ENCODE measurements at regions not wholly inside any gene's neighbourhood (a gene's known extent, or its start where the extent isn't known, plus 50 kb on each side); places are given as distances from the start of the nearest gene placed in this dataset.

DNA sequence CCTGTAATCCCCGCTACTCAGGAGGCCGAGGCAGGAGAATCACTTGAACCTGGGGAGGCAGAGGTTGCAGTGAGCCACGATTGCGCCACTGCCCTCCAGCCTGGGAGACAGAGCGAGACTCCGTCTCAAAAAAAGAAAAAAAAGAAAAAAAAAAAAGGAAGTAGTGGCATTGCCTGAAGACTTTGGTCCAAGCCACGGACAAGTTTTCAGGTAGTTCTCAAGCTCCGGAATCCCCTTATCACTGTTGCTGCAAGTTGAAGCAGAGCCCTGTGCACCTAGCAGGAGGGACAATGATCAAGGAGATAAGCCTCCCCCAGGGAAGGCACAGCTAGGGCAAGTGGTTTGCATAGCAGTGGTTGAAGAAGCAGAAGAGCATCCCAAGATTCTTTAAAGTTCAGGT lies 97.6 kb downstream of the MEX3B start:
- H3K27ac ChIP-seq = no peak overlapping the region
- no peak for TF ChIP-seq ZFX (IDR thresholded peaks at IDR 0.05)
- TF ChIP-seq, protein P1, sequence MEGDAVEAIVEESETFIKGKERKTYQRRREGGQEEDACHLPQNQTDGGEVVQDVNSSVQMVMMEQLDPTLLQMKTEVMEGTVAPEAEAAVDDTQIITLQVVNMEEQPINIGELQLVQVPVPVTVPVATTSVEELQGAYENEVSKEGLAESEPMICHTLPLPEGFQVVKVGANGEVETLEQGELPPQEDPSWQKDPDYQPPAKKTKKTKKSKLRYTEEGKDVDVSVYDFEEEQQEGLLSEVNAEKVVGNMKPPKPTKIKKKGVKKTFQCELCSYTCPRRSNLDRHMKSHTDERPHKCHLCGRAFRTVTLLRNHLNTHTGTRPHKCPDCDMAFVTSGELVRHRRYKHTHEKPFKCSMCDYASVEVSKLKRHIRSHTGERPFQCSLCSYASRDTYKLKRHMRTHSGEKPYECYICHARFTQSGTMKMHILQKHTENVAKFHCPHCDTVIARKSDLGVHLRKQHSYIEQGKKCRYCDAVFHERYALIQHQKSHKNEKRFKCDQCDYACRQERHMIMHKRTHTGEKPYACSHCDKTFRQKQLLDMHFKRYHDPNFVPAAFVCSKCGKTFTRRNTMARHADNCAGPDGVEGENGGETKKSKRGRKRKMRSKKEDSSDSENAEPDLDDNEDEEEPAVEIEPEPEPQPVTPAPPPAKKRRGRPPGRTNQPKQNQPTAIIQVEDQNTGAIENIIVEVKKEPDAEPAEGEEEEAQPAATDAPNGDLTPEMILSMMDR (conservative IDR thresholded peaks at IDR 0.05) = no peak

DNA sequence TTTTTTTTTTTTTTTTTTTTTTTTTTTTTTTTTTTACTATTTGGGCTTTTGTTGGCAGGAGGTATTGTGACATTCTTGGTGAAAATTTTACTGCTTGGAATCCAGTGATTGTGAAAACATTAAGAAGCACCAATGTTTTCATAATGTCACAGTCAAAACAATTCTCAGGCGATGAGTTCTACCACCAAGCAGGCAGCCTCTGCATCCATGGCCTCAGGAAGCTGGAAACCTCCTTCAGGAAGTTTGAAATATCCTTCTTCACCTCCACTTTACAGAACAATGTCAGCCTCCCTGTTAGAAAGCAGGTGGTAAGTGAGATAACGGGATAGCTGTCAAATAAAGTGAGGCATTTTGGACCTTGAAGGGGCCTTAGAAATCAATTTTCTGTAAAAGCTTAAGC lies 98.3 kb downstream of the MEX3B start:
- TF ChIP-seq, protein P1 (conservative IDR thresholded peaks at IDR 0.05) = no peak
- no peak for TF ChIP-seq ZFX (IDR thresholded peaks at IDR 0.05)
- H3K27ac ChIP-seq = no peak overlapping the region

DNA sequence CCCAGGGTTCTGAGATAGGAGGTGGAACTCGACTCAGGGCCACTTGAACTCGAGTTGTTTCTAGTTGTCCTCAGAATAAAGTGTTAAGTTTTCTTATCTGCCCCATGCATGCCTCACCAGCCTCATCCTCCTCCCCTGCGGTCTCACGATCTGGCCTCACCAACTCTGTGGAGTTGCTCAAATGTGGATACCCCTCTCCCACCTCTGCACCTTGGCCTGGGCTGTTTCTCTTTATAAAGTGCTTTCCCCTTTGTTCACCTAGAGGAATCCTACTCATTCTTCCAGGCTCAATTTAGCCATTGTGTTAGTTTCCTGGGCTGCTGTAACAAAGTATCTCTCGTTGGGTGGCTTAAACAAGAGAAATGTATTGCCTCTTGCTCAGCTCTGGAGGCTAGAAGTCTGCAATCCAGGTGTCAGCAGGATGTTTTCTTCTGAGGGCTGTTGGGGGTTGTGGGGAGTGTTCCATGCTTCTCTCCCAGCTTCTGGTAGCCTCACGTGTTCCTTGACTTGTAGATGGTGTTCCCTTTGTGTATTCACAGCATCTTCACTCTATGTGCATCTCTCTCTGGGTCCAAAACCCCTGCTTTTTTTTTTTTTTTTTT lies 100.7 kb downstream of the MEX3B start:
- no peak overlapping the region for H3K27ac ChIP-seq
- no peak for TF ChIP-seq ZFX (IDR thresholded peaks at IDR 0.05)
- TF ChIP-seq, protein P1 (conservative IDR thresholded peaks at IDR 0.05) = no peak

DNA sequence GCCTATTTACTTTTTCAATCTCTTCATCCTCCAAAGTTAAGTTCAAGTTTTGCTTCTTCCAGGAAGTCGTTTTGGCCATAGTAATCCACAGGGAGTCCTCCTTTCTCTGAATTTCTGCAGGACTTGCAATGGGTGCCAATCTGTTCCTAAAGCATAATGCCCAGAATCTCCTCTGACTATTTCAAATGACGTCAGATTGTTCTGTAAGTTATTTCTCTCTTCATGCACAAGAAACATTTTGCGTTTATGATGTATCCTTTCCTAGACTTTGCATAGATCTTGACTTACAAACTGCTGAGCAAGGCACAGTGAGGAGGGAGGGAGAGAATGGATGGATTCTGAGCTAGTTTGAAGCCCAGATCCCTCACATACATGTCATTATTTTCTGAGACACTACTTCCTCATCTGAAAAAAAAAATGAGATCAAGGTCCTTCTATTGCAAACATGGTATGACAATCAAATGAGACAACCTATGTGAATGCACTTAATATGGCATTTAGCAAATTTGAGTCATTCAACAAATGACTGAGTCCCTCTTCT lies 103.1 kb downstream of the MEX3B start:
- TF ChIP-seq ZFX (IDR thresholded peaks at IDR 0.05) = no peak
- TF ChIP-seq, protein P1 (conservative IDR thresholded peaks at IDR 0.05) = no peak
- no peak overlapping the region for H3K27ac ChIP-seq

DNA sequence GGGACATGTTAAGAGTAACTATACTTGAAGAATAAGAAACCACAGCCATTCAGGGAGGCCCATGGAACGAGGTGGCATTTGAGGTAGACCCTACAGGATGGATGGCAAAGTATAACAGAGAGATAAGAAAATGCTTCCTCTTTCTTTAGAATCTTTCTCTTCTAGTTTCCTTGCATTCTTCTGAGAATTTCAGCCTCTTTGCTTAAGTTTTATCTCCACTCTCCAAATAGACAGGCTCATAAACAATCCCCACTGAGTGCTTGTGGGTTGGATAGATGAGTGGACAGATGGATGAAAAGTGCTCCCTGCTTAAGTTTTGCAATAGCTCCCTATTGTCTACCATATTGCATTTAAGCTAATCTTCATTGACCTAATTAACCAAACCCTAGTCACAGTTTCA lies 103.7 kb downstream of the MEX3B start:
- no peak for TF ChIP-seq ZFX (IDR thresholded peaks at IDR 0.05)
- TF ChIP-seq, protein P1 (conservative IDR thresholded peaks at IDR 0.05) = no peak
- H3K27ac ChIP-seq = no peak overlapping the region

DNA sequence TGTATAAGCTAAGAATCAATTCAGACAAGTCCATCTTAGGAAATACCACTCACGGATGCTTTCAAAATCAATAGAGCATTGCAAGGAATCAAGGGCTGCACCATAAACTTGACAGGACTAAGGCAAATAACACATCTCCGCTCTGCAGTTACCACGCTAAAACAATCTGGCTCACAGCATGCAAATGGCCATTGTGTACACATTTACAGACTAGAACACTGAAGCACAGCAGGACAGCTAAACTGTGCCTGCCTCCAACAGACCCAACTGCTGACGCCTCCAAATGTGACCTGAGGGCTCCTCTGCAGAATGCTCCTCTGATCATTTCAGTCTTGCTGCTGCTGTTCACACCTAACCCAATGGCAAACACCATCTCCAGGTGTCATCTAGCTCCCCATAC lies 104.3 kb downstream of the MEX3B start:
- H3K27ac ChIP-seq = no peak overlapping the region
- no peak for TF ChIP-seq ZFX (IDR thresholded peaks at IDR 0.05)
- TF ChIP-seq, protein P1 (conservative IDR thresholded peaks at IDR 0.05) = no peak

DNA sequence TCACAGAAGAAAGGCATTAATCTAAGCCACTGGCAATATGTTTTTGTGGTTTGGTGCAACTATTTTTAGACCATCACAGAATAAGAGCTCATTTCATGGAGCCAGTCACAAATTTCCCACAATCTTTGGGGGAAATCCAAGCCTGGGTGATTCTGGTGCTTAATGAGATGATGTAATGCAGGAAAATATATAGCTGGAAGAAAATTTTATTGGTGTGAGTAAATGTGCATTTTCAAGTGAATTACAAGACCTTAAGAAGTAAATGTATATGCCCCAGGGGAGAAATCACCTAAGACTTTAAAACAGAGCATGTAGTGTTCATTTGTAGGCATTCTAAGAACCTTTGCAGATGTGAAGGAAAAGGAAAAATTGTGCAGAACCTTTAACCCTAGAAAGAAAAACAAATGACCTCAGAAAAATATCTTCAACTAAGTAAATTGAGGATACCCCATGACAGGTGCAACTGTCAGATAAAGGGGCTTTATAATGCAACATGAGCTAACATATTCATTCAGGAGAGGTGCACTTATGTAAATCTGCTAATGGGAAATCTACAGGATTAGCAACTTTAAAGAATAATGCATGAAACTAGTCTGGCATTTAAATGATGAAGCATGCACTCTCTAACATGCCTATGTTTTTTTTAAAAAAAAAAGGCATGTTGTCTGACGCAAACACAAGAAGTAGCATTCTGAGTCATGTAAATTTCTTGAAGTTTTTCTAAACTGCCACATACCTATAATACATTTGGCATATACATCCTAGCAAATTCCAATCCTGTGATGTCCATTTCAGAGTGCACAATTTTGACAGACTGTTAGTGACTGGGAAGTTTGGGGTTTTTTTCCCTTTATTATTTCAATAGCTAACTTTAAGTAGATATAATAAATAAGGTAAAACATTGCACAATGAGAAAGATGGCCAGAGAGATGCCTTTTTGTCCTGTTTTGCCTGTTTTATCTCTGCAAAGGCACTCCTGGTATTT lies 105.1 kb downstream of the MEX3B start:
- TF ChIP-seq, protein P1 (conservative IDR thresholded peaks at IDR 0.05) = no peak
- TF ChIP-seq ZFX (IDR thresholded peaks at IDR 0.05) = no peak
- no peak overlapping the region for H3K27ac ChIP-seq

Data from C4-2B (cell line).